ENCODE measurements at regions not wholly inside any gene's neighbourhood (a gene's known extent, or its start where the extent isn't known, plus 50 kb on each side); places are given as distances from the start of the nearest gene placed in this dataset.

- no peak overlapping the region for H3K27ac ChIP-seq
- TF ChIP-seq PHF8 (IDR thresholded peaks at IDR 0.05; ENCODE audit: borderline replicate concordance, low read depth) (no peak), KDM5A (IDR thresholded peaks at IDR 0.05) (no peak), MAZ (IDR thresholded peaks at IDR 0.05; ENCODE audit: borderline replicate concordance, low read depth, low read length) (no peak)
- no peaks in the 10 kb centered on the region for H3K4me1 ChIP-seq
- H3K4me3 ChIP-seq: no peak overlapping the region
- POLR2A ChIA-PET: no interaction called here
- DNase-seq (ENCODE audit: low read depth in 1 of 2, low spot score in 1 of 2) (no peak), FAIRE-seq (no peak), ATAC-seq (no peak)
- WGBS (ENCODE audit: missing lambda C conversion rate): 0% methylated on average over 1 of the region's 1 CpG
- CTCF ChIA-PET: no interaction called here
- no peak overlapping the region for H3K4me2 ChIP-seq
- H3K9me3 ChIP-seq: no peaks in the 10 kb centered on the region
These were observed 1453.8 kb upstream of the EYS start for GRCh38 chr6:67160820-67161219.

- no peaks in the 10 kb centered on the region; the same call in 2 of the 3 replicates for H3K9me3 ChIP-seq
- H3K4me2 ChIP-seq: no peak overlapping the region
- no peaks in the 10 kb centered on the region for H3K4me1 ChIP-seq
- ChIA-PET POLR2A (no interaction called here), CTCF (no interaction called here)
- DNase-seq (ENCODE audit: low read depth in 1 of 2, low spot score in 1 of 2): no peak
- H3K4me3 ChIP-seq: no peak overlapping the region
- no peak overlapping the region for H3K27ac ChIP-seq
- WGBS (ENCODE audit: missing lambda C conversion rate): 10% methylated on average over 4 of the region's 4 CpGs
- ATAC-seq: no peak
- TF ChIP-seq HDAC2 (IDR thresholded peaks at IDR 0.05) (no peak), HEYL (CRISPR knock-in tag; IDR thresholded peaks at IDR 0.05) (no peak), HES2 (IDR thresholded peaks at IDR 0.05) (no peak), FOXS1 (CRISPR knock-in tag; IDR thresholded peaks at IDR 0.05) (no peak), NR3C1 (IDR thresholded peaks at IDR 0.05) (no peak), ZNF302 (CRISPR knock-in tag; IDR thresholded peaks at IDR 0.05) (no peak), RAD21 (conservative IDR thresholded peaks at IDR 0.05 in 1 of 2, IDR thresholded peaks at IDR 0.05 in 1 of 2) (no peak), ZC3H11A (IDR thresholded peaks at IDR 0.05) (no peak), USF2 (IDR thresholded peaks at IDR 0.05) (no peak), KDM5A (IDR thresholded peaks at IDR 0.05) (no peak), ESRRA (IDR thresholded peaks at IDR 0.05; ENCODE audit: borderline replicate concordance, low read length) (no peak), HMGXB4 (CRISPR knock-in tag; IDR thresholded peaks at IDR 0.05; ENCODE audit: borderline replicate concordance) (no peak), TP53 (CRISPR knock-in tag; IDR thresholded peaks at IDR 0.05) (no peak), HOXA7 (CRISPR knock-in tag; IDR thresholded peaks at IDR 0.05) (no peak), POLR2A (IDR thresholded peaks at IDR 0.05; ENCODE audit: low read length) (no peak), EHF (CRISPR knock-in tag; IDR thresholded peaks at IDR 0.05) (no peak), JUNB (IDR thresholded peaks at IDR 0.05) (no peak), RNF2 (IDR thresholded peaks at IDR 0.05; ENCODE audit: borderline replicate concordance, low read depth) (no peak), CHD4 (IDR thresholded peaks at IDR 0.05; ENCODE audit: borderline replicate concordance) (no peak), POLR2AphosphoS2 (conservative IDR thresholded peaks at IDR 0.05; ENCODE audit: low read length) (no peak)
- FAIRE-seq: no peak
These were observed 1434.0 kb upstream of the EYS start for GRCh38 chr6:67141005-67141404.

GRCh38 chr6:67133973-67134372, 1426.9 kb upstream of the EYS start:
- FAIRE-seq (no peak), DNase-seq (ENCODE audit: low read depth in 1 of 2, low spot score in 1 of 2) (no peak), ATAC-seq (no peak)
- ChIA-PET POLR2A (no interaction called here), CTCF (no interaction called here)
- Histone ChIP-seq H3K4me2 (no peak overlapping the region), H3K9me3 (no peaks in the 10 kb centered on the region; the same call in 2 of the 3 replicates), H3K4me1 (no peaks in the 10 kb centered on the region), H3K4me3 (no peak overlapping the region), H3K27ac (no peak overlapping the region)
- 48% methylated on average over 5 of the region's 5 CpGs for WGBS (ENCODE audit: missing lambda C conversion rate)
- TF ChIP-seq KDM5A (IDR thresholded peaks at IDR 0.05): no peak
- TF ChIP-seq RCOR1 (IDR thresholded peaks at IDR 0.05; ENCODE audit: low read depth, low read length): no peak
- no peak for TF ChIP-seq CEBPB (IDR thresholded peaks at IDR 0.05)
- TF ChIP-seq BHLHE40 (IDR thresholded peaks at IDR 0.05; ENCODE audit: low read depth, low read length): no peak
- TF ChIP-seq HMGXB4 (CRISPR knock-in tag; IDR thresholded peaks at IDR 0.05; ENCODE audit: borderline replicate concordance): no peak
- no peak for TF ChIP-seq CHD4 (IDR thresholded peaks at IDR 0.05; ENCODE audit: borderline replicate concordance)
- no peak for TF ChIP-seq NR3C1 (IDR thresholded peaks at IDR 0.05)
- TF ChIP-seq KDM1A (IDR thresholded peaks at IDR 0.05; ENCODE audit: low read depth): no peak
- no peak for TF ChIP-seq NPAS2 (CRISPR knock-in tag; IDR thresholded peaks at IDR 0.05; ENCODE audit: borderline replicate concordance)
- no peak for TF ChIP-seq PHF8 (IDR thresholded peaks at IDR 0.05; ENCODE audit: borderline replicate concordance, low read depth)
- no peak for TF ChIP-seq MAX (IDR thresholded peaks at IDR 0.05)
- TF ChIP-seq HOXA7 (CRISPR knock-in tag; IDR thresholded peaks at IDR 0.05): no peak
- no peak for TF ChIP-seq ZNF302 (CRISPR knock-in tag; IDR thresholded peaks at IDR 0.05)
- no peak for TF ChIP-seq E2F6 (IDR thresholded peaks at IDR 0.05; ENCODE audit: borderline replicate concordance, low read depth)

Data from A549 (cell line).